NCI-H2107 treated with DMSO at 0.1 percent for 48 hours (cell line): ENCODE measurements at regions not wholly inside any gene's neighbourhood (a gene's known extent, or its start where the extent isn't known, plus 50 kb on each side); places are given as distances from the start of the nearest gene placed in this dataset.
A peak's percentile ranks its signal among the peaks of the same experiment; 100 is the strongest.

Experiments used
- DNase-seq: peaks from one replicate; lab custom pipeline; 2025; ENCODE audit not compliant: unreplicated experiment; lab: John Stamatoyannopoulos, UW

DNA sequence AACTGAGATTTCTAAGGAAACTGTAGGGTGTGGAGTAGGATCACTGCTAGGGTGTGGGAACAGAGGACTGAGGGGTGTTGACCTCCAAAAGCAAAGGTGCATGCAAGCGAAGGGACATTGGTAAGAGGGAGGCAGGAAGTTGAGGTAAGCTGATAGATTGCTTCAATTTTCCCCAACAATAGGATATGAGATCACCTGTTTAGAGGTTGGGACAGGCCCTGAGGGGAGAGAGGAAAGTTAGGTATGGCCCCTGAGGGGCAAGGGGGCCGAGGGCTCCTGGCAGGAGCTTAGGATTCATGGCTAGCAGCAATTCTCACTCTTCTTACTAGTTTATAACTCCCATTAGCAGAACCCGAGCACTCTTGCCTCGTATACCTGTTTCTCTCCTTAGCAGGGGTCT lies 106.8 kb upstream of the RPS6KA2 start:
- DNase-seq = no peak

- no peak for DNase-seq
These were observed 102.6 kb upstream of the RPS6KA2 start for GRCh38 chr6:166729658-166730057.

- no peak for DNase-seq
These were observed 102.0 kb upstream of the RPS6KA2 start for GRCh38 chr6:166728884-166729530.

GRCh38 chr6:166726201-166726600 lies 99.2 kb upstream of the RPS6KA2 start:
- no peak for DNase-seq

- DNase-seq = no peak
These were observed 98.5 kb upstream of the RPS6KA2 start for GRCh38 chr6:166725571-166725970.

- no peak for DNase-seq
These were observed 97.5 kb upstream of the RPS6KA2 start for GRCh38 chr6:166724576-166724975.

DNA sequence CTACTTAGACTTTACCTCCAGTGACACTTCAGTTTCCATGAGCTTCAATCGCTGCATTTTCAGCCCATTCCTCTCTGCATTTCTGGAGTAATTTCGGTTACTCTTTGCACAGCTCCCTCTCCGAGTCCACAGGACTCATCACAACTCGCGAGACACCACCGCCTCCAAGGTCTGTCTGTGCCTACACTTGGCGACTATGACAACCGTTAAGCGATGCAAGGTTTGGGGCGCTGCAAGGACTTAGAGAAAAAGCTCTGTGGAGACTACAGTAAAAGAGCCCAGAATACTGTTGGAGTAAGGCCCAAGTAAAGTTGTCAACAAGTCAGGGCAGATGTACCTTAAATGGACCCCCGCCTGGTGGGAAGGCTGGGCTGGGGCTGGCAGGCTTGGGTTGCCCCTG lies 95.7 kb upstream of the RPS6KA2 start:
- DNase-seq = no peak

GRCh38 chr6:166721576-166721975 lies 94.5 kb upstream of the RPS6KA2 start:
- DNase-seq = no peak

- DNase-seq = no peak
These were observed 93.8 kb upstream of the RPS6KA2 start for GRCh38 chr6:166720856-166721255.

DNA sequence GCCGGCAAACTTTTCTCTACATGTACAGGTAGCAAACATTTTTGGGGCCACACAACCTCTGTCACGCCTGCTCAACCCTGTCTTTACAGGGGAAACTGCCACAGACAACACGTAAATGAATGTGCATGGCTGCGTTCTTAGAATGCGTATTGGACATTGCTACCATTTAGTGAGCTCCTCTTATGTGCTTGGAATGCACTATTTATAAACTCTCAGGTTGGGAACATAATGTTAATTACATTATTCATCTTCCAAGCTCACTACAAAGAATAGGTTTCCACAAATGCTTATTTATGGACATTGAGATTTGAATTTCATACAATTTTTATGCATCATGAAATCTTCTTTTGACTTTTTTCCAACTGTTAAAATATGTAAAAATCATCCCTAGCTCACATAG lies 92.0 kb upstream of the RPS6KA2 start:
- no peak for DNase-seq

GRCh38 chr6:166718516-166718915 lies 91.5 kb upstream of the RPS6KA2 start:
- no peak for DNase-seq

DNA sequence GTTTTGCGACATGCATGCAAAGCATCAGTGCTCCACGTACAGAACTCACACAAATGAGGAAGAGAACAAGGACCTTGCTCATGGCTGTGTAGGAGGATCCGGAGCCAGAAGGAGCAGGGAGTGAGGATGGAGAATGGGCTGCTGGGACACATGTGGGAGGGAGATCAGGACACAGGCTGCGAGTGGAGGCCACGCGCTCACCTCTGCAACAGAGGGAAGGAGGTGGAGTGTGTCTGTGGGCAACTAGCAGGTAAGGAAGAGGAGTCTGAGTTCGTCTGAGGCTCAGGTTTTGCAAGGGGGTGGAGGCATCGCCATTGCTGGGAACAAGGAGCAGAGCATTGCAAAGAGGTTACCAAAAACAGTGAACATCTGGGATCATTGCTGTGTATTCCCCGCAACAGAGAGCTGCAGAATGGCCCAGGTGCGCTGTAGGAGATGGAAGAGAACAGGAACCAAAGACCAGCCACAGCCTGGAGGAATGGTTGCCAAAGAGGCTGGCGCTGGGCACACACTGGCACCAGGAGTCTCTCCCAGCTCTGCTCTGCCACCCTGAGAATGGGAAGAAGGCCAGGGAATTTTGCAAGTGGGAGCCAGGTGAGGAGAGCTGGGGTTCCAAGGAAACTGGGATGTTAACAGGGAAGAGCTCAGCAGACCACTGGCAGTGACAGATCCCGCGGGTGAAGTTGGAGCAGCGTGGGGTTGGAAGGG lies 90.0 kb upstream of the RPS6KA2 start:
- no peak for DNase-seq

GRCh38 chr6:166715992-166716391 lies 88.9 kb upstream of the RPS6KA2 start:
- no peak for DNase-seq

DNA sequence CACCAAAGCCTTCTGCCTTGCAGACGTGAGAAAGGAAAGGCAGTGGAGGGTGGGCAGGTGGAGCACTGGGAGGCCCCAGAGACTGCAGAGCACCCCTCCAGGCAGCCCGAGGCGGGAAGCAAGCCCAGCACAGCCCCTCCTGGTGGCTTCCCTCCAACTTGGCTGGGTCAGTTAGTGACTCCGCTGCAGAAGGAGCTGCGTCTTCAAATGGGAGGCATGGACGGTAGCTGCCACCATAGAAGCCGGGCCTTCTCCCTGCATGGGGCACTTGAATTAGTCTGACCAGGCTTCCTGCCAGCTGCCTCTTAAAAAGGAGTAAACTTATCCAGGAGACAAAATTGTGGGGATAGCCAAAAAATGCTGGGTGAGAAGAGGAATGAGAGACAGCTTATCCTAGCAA lies 88.0 kb upstream of the RPS6KA2 start:
- DNase-seq = no peak

GRCh38 chr6:166714581-166714980 lies 87.5 kb upstream of the RPS6KA2 start:
- DNase-seq = no peak

GRCh38 chr6:166714187-166714510 lies 87.1 kb upstream of the RPS6KA2 start:
- DNase-seq = no peak

DNA sequence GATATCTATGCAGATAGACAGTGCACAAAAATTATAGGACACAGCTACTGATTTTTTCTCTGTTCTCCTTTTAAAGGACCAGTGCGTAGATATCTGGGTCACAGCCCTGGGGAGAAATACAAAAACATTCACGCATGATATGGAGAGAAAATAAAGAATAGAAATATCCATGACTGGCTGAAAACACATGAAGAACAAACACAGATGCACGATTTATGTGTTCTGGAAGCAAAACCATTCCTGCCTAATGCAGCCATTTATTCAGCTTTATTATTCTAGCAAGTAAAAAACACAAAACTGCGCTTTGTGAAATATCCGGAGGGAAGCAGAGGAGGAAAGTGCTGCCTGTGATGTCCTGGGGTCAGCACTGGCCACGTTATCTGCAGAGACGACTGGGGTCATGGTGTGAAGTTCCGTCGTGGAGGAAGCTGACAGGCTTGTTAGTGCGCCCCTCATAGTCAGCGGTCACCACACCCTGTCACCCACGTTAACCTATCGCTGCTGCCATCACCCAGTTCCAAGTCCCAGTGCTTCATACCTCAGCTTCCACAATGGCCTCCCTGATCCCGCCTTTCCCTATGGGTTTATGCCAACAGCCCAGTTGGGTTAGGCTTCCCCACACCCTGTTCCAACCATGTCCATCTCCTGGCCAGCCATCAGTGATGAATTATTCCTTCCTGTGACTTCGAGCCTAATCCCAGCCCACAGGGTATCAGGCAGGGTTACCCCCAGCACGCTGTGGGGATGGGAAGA lies 86.6 kb upstream of the RPS6KA2 start:
- DNase-seq = no peak

DNA sequence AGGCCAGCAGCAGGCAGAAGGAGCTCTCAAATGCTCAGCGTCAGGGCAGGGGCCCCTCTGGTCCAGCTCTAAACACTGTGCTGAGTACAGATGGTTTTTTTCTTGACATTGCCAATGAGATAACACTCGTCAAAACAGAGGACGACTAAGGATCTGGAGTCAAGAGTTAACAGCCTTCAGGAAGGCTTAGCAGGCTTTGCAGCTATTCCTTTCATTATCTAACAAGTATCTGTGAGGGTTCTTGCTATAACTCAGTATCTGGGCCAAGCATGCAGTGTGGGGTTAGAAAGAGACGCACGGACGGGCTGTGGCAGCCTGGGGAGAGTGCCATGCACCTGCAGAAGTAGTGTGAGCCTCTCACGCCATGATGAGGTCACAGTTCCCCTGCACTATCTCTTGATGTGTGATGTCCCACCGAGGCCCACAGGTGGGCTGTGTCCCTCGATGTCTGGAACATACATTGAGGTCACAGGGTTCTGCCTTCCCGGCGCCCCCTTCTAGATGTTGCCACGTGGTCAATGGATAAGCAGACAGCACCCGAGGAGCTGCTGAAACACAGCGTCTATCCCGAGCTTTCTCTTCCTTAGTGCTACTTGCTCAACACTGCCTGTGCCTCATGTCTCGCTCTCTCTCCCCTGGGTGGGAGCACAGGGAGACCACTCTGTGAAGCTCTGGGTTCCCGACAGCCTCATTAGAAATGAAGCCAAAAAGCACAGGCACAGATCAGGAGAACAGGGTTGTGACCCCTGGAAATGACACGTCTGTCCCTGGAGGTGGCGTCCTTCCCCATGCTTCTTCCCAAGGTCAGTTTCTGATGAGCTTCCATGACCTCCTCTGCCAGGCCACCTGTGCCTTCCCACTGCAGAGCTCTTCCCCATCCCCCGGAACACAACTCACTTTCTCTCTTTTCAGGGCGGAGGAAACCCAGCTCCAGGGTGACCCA lies 85.5 kb upstream of the RPS6KA2 start:
- DNase-seq = no peak

GRCh38 chr6:166710084-166710483 lies 83.0 kb upstream of the RPS6KA2 start:
- DNase-seq = no peak

DNA sequence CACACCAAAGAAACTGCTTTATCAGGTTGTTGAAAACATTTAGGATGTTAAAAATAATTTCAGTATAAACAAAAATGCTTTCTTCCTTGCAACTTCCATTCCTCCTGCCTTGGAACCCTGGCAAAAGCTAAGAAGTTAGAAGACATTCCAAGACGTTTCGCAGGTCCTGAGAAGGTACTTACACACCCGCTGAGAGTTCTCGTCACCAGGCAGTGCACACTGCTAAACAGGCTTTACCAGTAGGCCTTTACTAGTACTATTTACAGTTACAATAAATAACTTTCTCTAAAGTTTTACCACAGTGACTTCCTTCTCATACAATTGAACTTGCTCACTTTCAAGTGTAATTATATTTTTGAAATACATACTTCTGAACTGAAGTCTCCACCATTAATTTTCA lies 81.4 kb upstream of the RPS6KA2 start:
- DNase-seq = no peak

DNA sequence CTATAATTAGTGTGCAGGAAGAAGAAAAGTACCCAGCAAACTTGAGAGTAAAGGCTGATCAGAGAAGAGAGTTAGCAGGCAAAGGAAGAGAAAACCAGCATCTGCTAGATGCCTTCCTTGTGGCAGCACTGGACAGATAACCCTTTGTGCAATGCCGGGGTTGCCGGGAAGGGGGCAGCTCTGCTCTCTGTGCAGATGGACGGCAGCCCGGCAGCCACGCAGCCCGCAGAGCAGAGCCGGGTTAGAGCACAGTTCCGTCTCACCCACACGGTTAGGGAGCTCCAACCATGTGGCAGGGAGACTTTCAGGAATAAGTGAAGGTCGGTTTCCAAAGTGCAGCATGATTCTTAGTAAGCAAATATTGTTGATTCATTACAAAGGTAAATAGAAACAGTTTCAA lies 80.0 kb upstream of the RPS6KA2 start:
- DNase-seq = peak; percentile 20
